HG02981 (cell line): ENCODE measurements at regions not wholly inside any gene's neighbourhood (a gene's known extent, or its start where the extent isn't known, plus 50 kb on each side); places are given as distances from the start of the nearest gene placed in this dataset.

Source experiments
- ATAC-seq: cut with Tn5 transposase; IDR thresholded peaks from one replicate; pipeline ENCODE4 v1.9.1; 2021; ENCODE audit warnings: mild to moderate bottlenecking, moderate library complexity; ENCODE audit not compliant: unreplicated experiment

DNA sequence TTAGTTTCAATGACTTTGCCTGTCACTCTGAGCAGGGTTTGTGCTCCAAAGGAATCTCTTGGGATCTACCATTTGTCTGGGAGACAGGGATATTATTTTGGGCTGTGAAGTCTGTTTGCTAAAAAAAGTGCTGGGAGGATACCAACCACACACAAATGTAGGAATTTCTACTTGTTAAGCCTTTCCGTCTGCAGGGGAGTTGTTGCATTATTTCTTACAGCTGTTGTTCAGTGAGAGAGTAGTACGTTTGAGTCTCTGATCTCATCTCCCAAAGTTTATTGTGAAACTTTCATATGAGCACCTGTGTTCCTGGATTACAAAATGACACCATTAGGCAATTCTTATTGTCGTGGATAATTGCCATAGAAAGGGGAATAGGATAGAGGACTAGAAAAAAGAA lies 78.3 kb upstream of the SEMA6A start:
- no peak for ATAC-seq

DNA sequence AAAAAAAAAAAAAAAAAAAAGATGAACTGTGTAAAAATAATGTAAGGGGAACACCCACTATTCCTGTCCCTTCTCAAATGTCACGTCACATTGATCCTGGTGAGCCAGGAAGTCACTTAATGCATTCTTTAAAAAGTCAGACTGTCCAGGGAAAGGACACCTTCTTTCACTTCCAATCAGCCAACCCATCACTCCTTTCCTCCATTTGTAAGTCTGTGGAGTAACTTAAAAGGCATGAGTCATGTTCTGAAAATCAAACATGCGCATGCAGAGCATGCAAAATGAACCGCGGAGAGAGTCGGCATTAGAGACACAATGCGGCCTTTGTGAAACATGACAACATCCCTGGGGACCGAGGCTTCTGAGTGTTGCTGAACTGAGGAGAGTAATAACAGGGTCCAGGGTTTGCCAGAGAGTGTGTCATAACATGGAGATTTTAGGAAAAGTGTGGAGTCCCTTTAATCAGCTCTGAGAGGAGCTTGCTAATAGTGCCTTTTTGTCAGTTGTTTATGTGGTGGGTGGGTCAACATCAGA lies 77.6 kb upstream of the SEMA6A start:
- ATAC-seq: peak; percentile 83

DNA sequence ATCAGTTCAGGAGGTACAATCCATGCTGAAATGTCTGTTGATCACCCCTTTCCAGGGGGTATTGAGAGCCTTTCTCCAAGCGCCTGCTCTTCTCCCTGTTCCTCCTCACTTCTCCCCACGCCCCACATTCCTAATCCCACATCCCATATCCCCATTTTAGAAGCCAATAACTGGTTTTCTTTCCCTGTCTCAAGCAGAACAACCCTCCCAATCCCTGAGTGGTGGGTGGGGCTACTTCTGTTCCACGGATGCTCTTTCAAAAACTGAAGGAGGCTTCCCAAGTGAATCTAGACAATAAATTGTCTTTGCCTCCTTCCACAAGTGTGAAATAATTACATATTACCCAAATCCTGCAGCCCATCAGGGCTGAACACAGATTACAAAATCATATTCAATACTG lies 77.0 kb upstream of the SEMA6A start:
- no peak for ATAC-seq

DNA sequence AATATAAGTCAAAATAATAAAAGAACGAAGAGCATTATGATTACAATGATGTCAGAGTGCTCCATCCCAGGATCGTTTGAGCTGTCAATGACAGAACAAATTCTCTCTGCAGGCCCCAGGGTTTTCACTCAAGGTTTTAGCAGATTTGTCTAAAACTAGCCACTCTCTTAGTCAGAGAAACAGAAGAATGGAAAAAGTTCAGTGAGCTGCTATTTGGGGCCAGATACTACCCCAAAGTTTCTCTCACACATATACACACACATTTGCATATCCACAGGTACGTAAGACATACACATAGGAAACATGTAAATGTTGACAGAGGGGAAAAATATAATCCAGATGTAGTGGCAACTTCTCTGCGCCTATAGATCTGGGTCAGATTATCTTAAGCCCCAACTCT lies 76.3 kb upstream of the SEMA6A start:
- no peak for ATAC-seq

DNA sequence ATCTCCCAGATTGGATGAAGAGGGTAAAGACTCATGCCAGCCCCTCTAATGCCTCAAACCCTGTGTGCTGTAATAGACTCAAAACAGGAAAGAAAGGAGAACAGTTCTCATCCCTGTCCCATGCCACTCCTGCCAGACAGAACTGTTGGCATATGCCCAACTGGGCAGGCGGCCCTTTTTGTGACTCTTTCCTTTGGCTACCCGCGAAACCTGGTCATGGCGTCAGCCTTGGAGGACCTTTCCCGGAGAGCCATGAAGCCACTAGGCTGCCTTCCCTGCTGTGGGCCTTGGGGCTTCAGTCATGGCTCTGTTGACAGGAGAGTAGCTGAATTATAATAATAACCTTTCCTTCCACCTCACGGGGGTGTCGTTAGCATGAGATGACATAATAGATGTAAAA lies 75.9 kb upstream of the SEMA6A start:
- ATAC-seq: no peak

DNA sequence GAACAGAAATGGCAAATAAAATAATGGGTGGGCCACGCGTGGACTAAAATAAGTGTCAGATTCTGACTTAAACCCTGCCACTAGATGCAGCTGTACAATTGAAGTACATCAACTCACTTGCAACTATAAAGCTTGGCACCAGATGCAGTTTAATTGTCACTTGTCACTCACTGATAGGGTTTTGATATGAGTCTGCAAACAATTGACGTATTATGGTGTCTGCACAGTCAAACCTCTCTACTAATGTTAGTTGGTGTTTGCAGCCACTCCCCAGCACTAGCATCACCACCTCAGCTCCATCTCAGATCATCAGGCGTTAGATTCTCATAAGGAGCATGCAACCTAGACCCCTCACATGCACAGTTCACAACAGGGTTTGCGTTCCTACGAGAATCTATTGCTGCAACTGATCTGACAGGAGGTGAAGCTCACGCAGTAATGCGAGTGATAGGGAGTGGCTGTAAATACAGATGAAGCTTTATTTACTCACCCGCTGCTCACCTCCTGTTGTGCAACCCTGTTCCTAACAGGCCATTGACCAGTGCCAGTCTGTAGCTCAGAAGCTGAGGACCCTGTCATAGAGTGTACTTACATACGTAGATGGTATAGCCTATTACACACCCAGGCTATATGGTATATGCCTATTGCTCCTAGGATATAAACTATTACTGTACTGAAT lies 72.1 kb upstream of the SEMA6A start:
- no peak for ATAC-seq

DNA sequence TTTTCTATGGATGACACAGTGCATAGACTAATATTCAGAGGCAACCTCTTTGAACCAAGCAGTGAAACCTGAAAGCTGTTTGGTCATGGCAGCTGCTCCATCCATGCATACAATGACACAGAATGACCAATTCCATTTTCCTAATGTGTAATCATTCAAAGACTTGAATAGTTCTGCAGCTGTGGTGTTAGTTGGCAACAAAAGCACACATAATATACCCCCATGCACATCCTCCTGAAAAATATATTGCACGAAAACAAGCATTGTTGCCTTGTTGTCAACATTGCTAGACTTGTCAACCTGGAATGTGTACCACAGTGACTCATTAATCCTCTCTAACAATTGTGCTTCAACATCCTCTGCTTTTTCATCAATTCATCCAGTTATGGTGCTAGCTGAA lies 71.0 kb upstream of the SEMA6A start:
- peak; percentile 86 for ATAC-seq

DNA sequence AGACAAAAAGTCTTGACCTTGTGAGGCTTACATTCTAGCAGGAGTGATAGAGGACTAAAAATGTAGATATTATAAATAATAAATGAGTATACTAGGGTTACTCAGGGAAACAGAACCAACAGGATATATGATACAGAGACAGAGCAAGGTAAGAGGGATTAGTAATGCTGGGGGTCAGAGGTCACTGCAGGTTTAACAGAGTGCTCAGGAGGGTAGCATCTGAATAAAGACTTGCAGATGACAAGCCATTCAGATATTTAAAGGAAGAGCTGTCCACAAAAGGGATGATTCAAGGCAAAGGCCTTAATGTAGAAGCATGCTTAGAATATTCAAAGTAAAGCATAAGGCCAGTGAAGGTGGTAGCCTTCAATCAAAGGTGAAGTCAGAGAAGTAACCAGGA lies 65.6 kb upstream of the SEMA6A start:
- ATAC-seq: no peak

DNA sequence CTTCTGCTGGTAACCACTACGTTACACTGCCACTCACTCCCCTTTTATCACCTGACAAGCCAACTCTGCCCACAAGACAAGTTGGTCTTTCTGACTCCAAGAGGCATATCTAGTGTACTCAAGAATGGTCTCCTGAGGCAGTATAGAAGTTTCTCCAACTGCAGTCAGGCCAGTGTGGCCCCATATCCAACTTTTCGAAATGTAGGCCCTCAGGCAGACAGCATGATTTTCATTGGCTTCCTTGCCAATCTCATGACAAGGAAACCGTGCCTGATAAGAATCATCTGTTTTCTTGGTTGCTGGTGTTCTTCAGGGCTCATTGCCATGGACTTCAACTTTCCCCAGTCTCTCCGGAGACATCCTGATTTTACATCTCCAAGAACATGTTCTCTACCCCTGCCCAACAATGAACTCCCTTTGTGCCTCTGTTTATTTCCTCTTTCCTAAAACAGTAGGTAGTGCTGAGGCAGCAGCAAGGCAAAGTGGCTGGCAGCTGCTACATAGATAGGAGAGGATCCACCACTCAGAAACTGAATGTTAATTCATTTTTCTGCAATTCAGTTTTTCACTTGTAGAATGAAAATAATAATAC lies 62.6 kb upstream of the SEMA6A start:
- ATAC-seq: no peak

DNA sequence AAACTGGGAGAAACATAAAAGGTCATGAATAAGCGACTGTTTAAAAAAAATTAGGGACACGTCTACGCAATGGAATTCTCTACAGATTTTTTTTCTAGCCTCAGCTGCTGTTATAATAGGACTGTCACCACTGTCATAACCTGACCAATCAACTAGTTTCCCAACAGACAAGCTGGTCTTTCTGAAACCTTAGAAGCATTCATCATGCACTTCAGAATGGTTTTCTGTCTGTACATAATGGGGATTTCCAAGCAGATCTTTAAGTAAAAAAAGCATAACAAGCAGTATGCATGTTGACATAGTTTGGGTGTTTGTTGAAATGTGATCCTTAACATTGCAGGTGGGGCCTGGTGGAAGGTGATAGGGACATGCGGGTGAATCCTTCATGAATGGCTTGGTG lies 58.3 kb upstream of the SEMA6A start:
- peak; percentile 49 for ATAC-seq

DNA sequence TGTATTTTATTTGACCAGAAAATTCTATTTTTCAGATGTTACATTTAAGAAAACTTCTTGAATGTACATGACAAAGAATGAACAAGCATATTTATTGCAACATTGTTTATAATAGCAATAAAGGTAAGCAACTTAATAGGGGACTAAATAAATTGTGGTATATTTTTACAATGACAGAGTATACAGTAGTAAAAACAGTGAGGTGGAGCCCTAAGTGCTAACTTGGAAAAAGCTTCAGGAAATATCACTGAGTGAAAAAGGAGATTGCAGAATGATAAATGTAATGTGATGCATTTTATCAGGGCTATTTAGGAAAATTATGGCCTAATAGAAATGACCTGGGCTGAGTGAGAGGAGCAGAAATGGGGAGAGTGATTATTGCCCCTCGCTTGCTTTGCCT lies 56.5 kb upstream of the SEMA6A start:
- ATAC-seq: no peak

DNA sequence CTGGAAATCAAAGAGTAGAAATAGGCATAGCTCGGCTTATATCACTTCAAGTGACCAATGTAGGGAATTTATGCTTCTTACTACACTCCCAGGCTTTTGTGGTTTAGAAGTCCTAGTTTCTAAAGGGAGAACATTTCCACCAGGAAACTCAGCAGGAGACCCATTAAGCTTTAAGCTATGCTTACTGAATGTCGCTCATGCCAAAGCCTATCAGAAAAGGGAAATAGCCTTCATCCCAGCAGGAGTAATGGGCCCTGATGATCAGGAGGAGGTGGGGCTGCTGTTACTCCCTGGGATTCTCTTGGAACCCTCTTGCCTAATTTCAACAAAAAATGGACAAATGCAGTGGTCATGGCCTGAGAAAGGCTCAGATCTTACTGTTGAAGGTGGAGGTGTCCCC lies 54.5 kb upstream of the SEMA6A start:
- no peak for ATAC-seq

DNA sequence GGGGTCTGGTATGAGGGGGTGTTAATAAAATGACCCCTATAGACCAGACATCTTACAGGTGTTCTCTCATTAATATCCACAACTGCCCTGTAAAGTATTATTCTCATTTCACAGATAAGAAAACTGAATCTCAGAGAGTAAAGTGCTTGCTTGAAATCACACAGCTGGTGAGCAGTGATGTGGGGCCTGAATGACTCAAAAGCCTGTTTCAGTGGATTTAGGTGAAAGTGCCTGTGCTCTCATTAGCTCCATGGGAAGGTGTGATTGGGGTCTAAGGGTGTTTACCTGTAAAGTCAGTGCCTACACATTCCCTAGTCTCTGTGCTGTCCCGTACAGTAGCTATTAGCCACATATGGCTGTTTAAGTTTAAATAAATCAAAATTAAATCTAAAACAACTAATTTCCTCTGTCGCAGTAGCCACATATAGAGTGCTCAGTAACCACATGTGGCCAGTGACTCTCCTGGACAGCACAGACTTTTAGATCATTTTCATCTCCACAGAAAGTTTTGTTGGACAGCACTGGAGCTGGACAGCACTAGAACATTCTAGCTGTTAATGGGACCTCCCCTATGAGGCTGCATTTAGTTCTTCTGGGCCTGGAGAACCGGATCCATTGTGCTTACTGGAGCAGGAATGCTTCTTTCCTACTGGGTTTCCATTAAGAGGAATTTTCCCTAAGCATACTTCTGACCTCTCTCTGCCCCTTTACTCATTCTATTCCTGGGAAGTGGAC lies 52.5 kb upstream of the SEMA6A start:
- ATAC-seq: peak; percentile 91

DNA sequence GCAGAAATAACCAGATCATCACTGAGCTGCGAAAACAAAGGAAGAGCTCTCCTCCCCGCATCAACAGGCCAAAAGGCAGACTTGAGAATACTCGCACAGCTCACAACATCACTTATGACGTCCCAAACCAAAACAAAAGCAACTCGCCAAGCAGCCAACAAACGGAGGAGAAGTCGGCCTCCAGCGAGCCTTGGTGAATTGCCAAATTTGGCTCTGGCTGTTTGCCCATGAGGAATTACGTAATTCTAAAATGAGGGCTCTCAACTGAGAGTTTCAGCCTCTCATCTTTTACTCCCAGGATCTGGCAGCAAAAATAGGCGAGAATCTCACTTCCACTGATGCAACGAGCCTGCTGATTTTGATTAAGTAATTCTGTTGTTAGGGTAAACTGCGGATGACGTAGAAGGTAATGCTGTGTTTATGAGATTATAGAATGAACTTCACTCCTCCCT lies 51.7 kb upstream of the SEMA6A start:
- ATAC-seq: no peak
